Thymus (tissue), 11 donors: ENCODE measurements at regions not wholly inside any gene's neighbourhood (a gene's known extent, or its start where the extent isn't known, plus 50 kb on each side); places are given as distances from the start of the nearest gene placed in this dataset.
"Not testable (repeated sequence)": the region's sequence is repeated elsewhere in the genome, so short reads cannot be mapped to it uniquely, and the experiment has no call there.

Experiments
- DNase-seq, 9 donors: peaks; one replicate each; pipeline ENCODE4 v3.0.0-alpha.2; 2013; ENCODE audit warnings: low spot score in 9 of 9, low read depth in 6 of 9, missing footprints in 1 of 9
- H3K27ac ChIP-seq, 2 donors: one replicate each; pipeline ENCODE4 v1.5.1; 2013; ENCODE audit warnings: control low read depth in 1 of 2, low read depth in 1 of 2, low read length in 1 of 2, mild to moderate bottlenecking in 1 of 2, moderate library complexity in 1 of 2
- H3K27me3 ChIP-seq, 2 donors: one replicate each; pipeline ENCODE4 v1.5.1; 2013; ENCODE audit warnings: low read length in 1 of 2; ENCODE audit not compliant: control insufficient read depth in 2 of 2, insufficient read depth in 1 of 2
- H3K36me3 ChIP-seq, 2 donors: one replicate each; pipeline ENCODE4 v1.5.1; 2013; ENCODE audit warnings: low read length in 1 of 2, mild to moderate bottlenecking in 1 of 2, moderate library complexity in 1 of 2; ENCODE audit not compliant: control insufficient read depth in 2 of 2, insufficient read depth in 2 of 2
- H3K4me1 ChIP-seq, 2 donors: one replicate each; pipeline ENCODE4 v1.5.1; 2013; ENCODE audit warnings: low read length in 2 of 2; ENCODE audit not compliant: control insufficient read depth in 2 of 2, insufficient read depth in 2 of 2
- H3K4me3 ChIP-seq, 2 donors: one replicate each; pipeline ENCODE4 v1.5.1; 2013; ENCODE audit warnings: low read length in 2 of 2, control low read depth in 1 of 2, mild to moderate bottlenecking in 1 of 2
- H3K9me3 ChIP-seq, 2 donors: one replicate each; pipeline ENCODE4 v1.5.1; 2013; ENCODE audit warnings: low read length in 1 of 2, mild to moderate bottlenecking in 1 of 2; ENCODE audit not compliant: control insufficient read depth in 2 of 2, insufficient read depth in 1 of 2
- WGBS: extraction: QIAGEN DNeasy Blood & Tissue Kit; methylation state at CpG from one replicate; pipeline ENCODE4 v1.1.7; 2013; 5-methylcytosine and 5-hydroxymethylcytosine counted together
- donor health status: healthy.

- Histone ChIP-seq H3K27ac (no peak overlapping the region), H3K4me1 (no peaks in the 10 kb centered on the region), H3K4me3 (no peak overlapping the region), H3K9me3 (no peaks in the 10 kb centered on the region), H3K27me3 (no peaks in the 10 kb centered on the region), H3K36me3 (no peaks in the 10 kb centered on the region)
- DNase-seq: no peak
- 89% methylated on average over 2 of the region's 2 CpGs for WGBS
These were observed 92.0 kb upstream of the SMARCAD1 start for GRCh38 chr4:94115687-94116086.

DNA sequence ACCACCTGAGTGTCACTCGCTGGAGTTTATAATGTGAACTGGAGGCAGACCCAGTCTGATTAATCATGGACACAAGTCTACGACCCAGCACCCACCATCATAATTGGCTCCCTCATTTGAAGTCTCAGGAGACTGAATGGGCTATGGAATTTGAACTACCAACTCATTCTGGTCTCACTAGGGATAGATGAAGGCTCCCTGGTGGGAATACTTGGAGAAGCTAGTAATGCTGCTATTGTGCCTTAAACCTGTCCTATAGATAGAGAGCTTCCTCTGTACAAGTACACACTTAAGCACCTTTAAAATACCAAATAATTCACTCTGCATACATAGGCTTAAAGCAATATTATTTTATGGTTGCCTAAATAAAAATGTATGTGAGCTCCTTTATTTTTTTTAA is 90.8 kb upstream of the SMARCAD1 start:
- DNase-seq: no peak
- WGBS: 93% methylated on average over 2 of the region's 2 CpGs
- no peaks in the 10 kb centered on the region for H3K9me3 ChIP-seq

GRCh38 chr4:94126669-94127068 is 81.0 kb upstream of the SMARCAD1 start:
- no peak for DNase-seq
- H3K4me1 ChIP-seq: no peaks in the 10 kb centered on the region
- no peaks in the 10 kb centered on the region for H3K9me3 ChIP-seq
- no peaks in the 10 kb centered on the region for H3K36me3 ChIP-seq
- 67% methylated on average over 4 of the region's 4 CpGs for WGBS
- no peak overlapping the region for H3K4me3 ChIP-seq
- no peak overlapping the region for H3K27ac ChIP-seq
- H3K27me3 ChIP-seq: no peaks in the 10 kb centered on the region

More for the DNA sequence above, 90.8 kb upstream of the SMARCAD1 start:
- H3K27me3 ChIP-seq: no peaks in the 10 kb centered on the region
- H3K27ac ChIP-seq: no peak overlapping the region
- H3K4me1 ChIP-seq: no peaks in the 10 kb centered on the region
- no peaks in the 10 kb centered on the region for H3K36me3 ChIP-seq
- no peak overlapping the region for H3K4me3 ChIP-seq

DNA sequence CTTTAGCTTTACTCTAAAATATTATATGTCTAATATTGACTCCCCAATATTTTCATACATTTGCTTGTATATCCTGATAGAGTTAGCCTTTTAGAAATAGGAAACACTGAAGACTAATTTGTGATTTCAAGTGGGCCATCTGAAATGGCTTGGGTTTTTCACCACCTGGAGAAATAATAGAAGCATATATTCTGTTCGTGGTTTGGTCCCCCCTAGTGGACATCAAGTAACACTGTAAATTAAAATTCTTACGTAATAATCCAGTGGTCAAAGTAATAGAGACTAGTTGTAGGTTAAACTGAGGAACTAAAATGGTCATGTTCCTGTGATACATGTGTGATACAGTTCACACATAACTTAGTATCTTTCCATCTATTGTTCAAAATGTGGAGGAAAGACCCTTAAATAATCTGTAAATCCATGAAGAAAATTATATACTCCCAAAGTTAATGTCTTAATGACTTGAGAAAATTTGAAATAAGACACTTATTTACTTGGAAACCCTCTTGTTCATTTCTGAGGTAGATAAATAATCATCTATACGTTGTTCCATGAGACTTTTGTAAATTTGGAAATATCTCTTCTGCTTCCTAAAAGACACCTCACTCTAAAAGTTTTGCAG is 79.8 kb upstream of the SMARCAD1 start:
- 28% methylated on average over 3 of the region's 3 CpGs for WGBS
- Histone ChIP-seq H3K4me3 (no peak overlapping the region), H3K4me1 (no peaks in the 10 kb centered on the region), H3K9me3 (no peaks in the 10 kb centered on the region), H3K36me3 (no peaks in the 10 kb centered on the region), H3K27me3 (no peaks in the 10 kb centered on the region), H3K27ac (no peak overlapping the region)
- DNase-seq: no peak

GRCh38 chr4:94131212-94131611 is 76.5 kb upstream of the SMARCAD1 start:
- H3K27ac ChIP-seq: no peak overlapping the region
- WGBS: 91% methylated on average over 5 of the region's 5 CpGs
- no peak overlapping the region for H3K4me3 ChIP-seq
- no peaks in the 10 kb centered on the region for H3K9me3 ChIP-seq
- no peaks in the 10 kb centered on the region for H3K4me1 ChIP-seq
- no peaks in the 10 kb centered on the region for H3K27me3 ChIP-seq
- DNase-seq: no peak
- H3K36me3 ChIP-seq: no peaks in the 10 kb centered on the region

DNA sequence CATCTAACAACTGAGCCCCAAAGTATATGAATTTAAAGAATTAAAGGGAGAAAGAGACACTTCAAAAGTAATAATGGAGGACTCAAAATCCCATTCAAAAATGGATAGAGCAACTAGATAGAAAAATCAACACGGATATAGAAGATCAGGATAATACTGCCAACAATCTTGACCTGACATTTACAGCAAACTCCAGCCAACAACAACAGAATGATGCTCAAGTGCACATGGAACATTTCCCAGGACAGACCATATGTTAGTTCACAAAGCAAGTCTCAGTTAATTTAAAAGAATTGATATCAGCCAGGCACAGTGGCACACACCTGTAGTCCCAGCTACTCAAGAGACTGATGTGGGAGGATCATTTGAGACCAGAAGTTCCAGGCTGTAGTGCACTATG is 72.0 kb upstream of the SMARCAD1 start:
- Histone ChIP-seq H3K36me3 (no peaks in the 10 kb centered on the region), H3K4me1 (no peaks in the 10 kb centered on the region), H3K27me3 (no peaks in the 10 kb centered on the region), H3K27ac (no peak overlapping the region), H3K4me3 (no peak overlapping the region), H3K9me3 (no peaks in the 10 kb centered on the region)
- WGBS: 88% methylated on average over 1 of the region's 1 CpG
- DNase-seq: no peak

DNA sequence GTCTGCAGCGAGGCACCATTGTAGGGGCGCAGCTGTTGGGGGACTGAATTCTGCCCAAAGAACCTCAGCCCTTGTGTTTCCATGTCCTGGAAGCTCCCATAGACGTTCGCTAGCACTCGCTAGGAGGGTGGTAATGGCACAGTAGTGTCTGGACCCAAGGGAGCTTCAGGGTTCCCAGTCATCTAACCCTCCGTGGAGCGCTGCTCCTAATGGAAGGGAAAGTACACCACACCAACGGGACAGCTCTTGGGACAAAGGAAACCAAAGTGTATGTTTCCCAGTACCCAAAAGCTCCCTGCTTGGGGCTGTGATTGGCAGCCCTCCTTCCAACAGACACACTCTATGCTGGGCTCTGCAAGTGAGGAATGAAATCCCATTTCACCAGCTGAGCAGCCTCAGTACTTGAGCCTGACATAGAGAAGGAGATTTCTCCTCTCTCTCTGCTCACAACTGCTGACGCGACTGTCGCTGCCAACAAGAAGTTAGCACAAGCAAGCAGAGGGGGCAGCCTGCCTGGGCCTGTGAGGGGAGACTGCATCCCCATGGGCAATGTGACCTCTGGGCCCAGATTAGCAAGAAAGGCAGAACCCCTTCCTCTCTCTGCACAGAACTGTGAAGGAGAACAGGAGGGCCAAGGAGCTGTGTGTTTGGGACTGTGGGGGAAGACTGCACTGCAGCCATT is 67.6 kb upstream of the SMARCAD1 start:
- 95% methylated on average over 11 of the region's 11 CpGs for WGBS
- Histone ChIP-seq H3K27ac (no peak overlapping the region), H3K9me3 (no peaks in the 10 kb centered on the region), H3K36me3 (no peaks in the 10 kb centered on the region), H3K4me1 (no peaks in the 10 kb centered on the region), H3K4me3 (no peak overlapping the region), H3K27me3 (no peaks in the 10 kb centered on the region)
- DNase-seq: no peak

- Histone ChIP-seq H3K4me3 (no peak overlapping the region), H3K9me3 (no peaks in the 10 kb centered on the region), H3K36me3 (no peaks in the 10 kb centered on the region), H3K4me1 (no peaks in the 10 kb centered on the region), H3K27me3 (no peaks in the 10 kb centered on the region), H3K27ac (no peak overlapping the region)
- 94% methylated on average over 2 of the region's 2 CpGs for WGBS
- no peak for DNase-seq
These were observed 66.7 kb upstream of the SMARCAD1 start for GRCh38 chr4:94141001-94141400.

- not testable (repeated sequence) for H3K27ac ChIP-seq, DNase-seq, H3K9me3 ChIP-seq, H3K4me1 ChIP-seq, H3K27me3 ChIP-seq, H3K36me3 ChIP-seq, H3K4me3 ChIP-seq
- 79% methylated on average over 9 of the region's 9 CpGs for WGBS
These were observed 59.6 kb upstream of the SMARCAD1 start for GRCh38 chr4:94148052-94148451.
